K562 (cell line): ENCODE measurements at regions not wholly inside any gene's neighbourhood (a gene's known extent, or its start where the extent isn't known, plus 50 kb on each side); places are given as distances from the start of the nearest gene placed in this dataset.

ENCODE experiments used
- ATAC-seq: fragments of 200-7000 bp; cut with Tn5 transposase; 3 replicates; pipeline ENCODE4 v1.9.1; 2020; ENCODE audit warnings: moderate library complexity
- BruUV-seq: library from RNA; stranded (reverse); fragments of 400-500 nt; replicated peaks from 2 replicates; lab custom pipeline; 2021; lab: Mats Ljungman, UMichigan
- CTCF ChIA-PET: fragments of 300-600 bp; formaldehyde crosslinking; extraction: SDS; loops from one replicate; lab custom pipeline; 2021; ENCODE audit warnings: low intra/inter-chr PET ratio; lab: Yijun Ruan, JAX
- POLR2A ChIA-PET: fragments of 300-600, 350-650 bp; sonication (Branson Sonifier 250); formaldehyde crosslinking; extraction: SDS; loops from one replicate; lab custom pipeline; 2021; ENCODE audit warnings: antibody characterized with exemption, inconsistent platforms; lab: Yijun Ruan, JAX
- DNase-seq, 4 experiments: peaks; one replicate each; pipeline versions ENCODE4 v3.0.0 to v3.0.0-alpha.2; 2011 to 2018; ENCODE audit warnings: low spot score in 3 of 4, mixed read lengths in 3 of 4; ENCODE audit errors: extremely low read depth in 1 of 4
- FAIRE-seq: peaks from 2 replicates; lab custom pipeline; 2011; peaks lifted over from hg19 to GRCh38; lab: Jason Lieb, UNC
- H2AFZ ChIP-seq: 2 replicates; pipeline ENCODE4 v1.6.0; 2011; ENCODE audit warnings: low read depth, low read length, control low read depth, inconsistent platforms
- H3K27ac ChIP-seq: fragments of 200-600 bp; 3 replicates; pipeline ENCODE4 v1.8.0; 2011; ENCODE audit warnings: low read depth, mild to moderate bottlenecking, control low read depth, inconsistent platforms, low read length, moderate library complexity, mixed read lengths; ENCODE audit errors: extremely low read depth
- H3K27me3 ChIP-seq, 2 experiments: fragments of 300-600 bp in 1 of 2; 2 replicates in 1 of 2; 3 replicates in 1 of 2; pipeline versions ENCODE4 v1.6.0 to v1.8.0; 2011; ENCODE audit warnings: inconsistent platforms in 2 of 2, low read length in 2 of 2, mild to moderate bottlenecking in 1 of 2, mixed read lengths in 1 of 2, moderate library complexity in 1 of 2; ENCODE audit not compliant: control insufficient read depth in 2 of 2, insufficient read depth in 2 of 2
- H3K36me3 ChIP-seq: fragments of 300-600 bp; 3 replicates; pipeline ENCODE4 v1.8.0; 2011; ENCODE audit warnings: mild to moderate bottlenecking, low read length, inconsistent platforms; ENCODE audit not compliant: control insufficient read depth, insufficient read depth
- H3K4me1 ChIP-seq, 2 experiments: fragments of 200-600 bp in 1 of 2; replicated peaks in 1 of 2; 2 replicates in 1 of 2; 3 replicates in 1 of 2; pipeline versions ENCODE4 v1.5.1 to v1.8.0; 2011; ENCODE audit warnings: inconsistent platforms in 2 of 2, low read length in 2 of 2, mild to moderate bottlenecking in 1 of 2, mixed read lengths in 1 of 2, moderate library complexity in 1 of 2; ENCODE audit not compliant: control insufficient read depth in 2 of 2, insufficient read depth in 2 of 2
- H3K4me2 ChIP-seq: 2 replicates; pipeline ENCODE4 v1.6.1; 2011; ENCODE audit warnings: low read length, control low read depth, inconsistent platforms, mixed read lengths; ENCODE audit not compliant: insufficient read depth
- H3K4me3 ChIP-seq: fragments of 200-600 bp; sonication (generic), shearing (Covaris generic); 2 replicates; pipeline ENCODE4 v1.5.1; 2016; ENCODE audit warnings: control low read depth, inconsistent platforms
- H3K79me2 ChIP-seq: fragments of 200-600 bp; 3 replicates; pipeline ENCODE4 v1.8.0; 2011; ENCODE audit warnings: low read length, inconsistent platforms; ENCODE audit not compliant: control insufficient read depth, insufficient read depth
- H3K9ac ChIP-seq, 2 experiments: 2 replicates each; pipeline versions ENCODE4 v1.6.0 to v1.6.1; 2011; ENCODE audit warnings: low read depth in 2 of 2, low read length in 2 of 2, control low read depth in 1 of 2, inconsistent platforms in 1 of 2, mild to moderate bottlenecking in 1 of 2, mixed read lengths in 1 of 2; ENCODE audit not compliant: insufficient read depth in 1 of 2
- H3K9me1 ChIP-seq: one replicate; pipeline ENCODE4 v1.6.0; 2011; ENCODE audit warnings: inconsistent platforms, mild to moderate bottlenecking, low read length, moderate library complexity; ENCODE audit not compliant: control insufficient read depth, insufficient read depth
- H3K9me3 ChIP-seq: replicated peaks from 2 replicates; pipeline ENCODE4 v1.5.1; 2011; ENCODE audit warnings: low read depth, low read length, inconsistent platforms; ENCODE audit not compliant: control insufficient read depth, insufficient read depth
- H4K20me1 ChIP-seq: replicated peaks from 2 replicates; pipeline ENCODE4 v1.6.1; 2011; ENCODE audit warnings: low read length, inconsistent platforms, mixed read lengths; ENCODE audit not compliant: control insufficient read depth, insufficient read depth
- HDAC1 ChIP-seq, 2 experiments: fragments of 450-650 bp; IDR thresholded peaks; 2 replicates each; pipeline ENCODE4 v1.6.1; 2016 to 2017; ENCODE audit warnings: inconsistent platforms in 1 of 2, mild to moderate bottlenecking in 1 of 2, moderate library complexity in 1 of 2
- HDAC3 ChIP-seq: fragments of 450-650 bp; IDR thresholded peaks from 2 replicates; pipeline ENCODE4 v1.6.1; 2018; ENCODE audit warnings: borderline replicate concordance, mild to moderate bottlenecking, moderate library complexity; ENCODE audit not compliant: partially characterized antibody
- MYC ChIP-seq, 2 experiments: fragments of 250-450 bp in 1 of 2; sonication (Bioruptor Pico) in 1 of 2; IDR thresholded peaks; 2 replicates each; pipeline versions ENCODE4 v1.5.1 to v1.6.1; 2012 to 2021; ENCODE audit warnings: low read depth in 2 of 2, borderline replicate concordance in 1 of 2, improper control_type of control experiment in 1 of 2, low read length in 1 of 2, mild to moderate bottlenecking in 1 of 2, moderate library complexity in 1 of 2
- NFIC ChIP-seq: fragments of 450-650 bp; IDR thresholded peaks from 2 replicates; pipeline ENCODE4 v1.6.1; 2017; ENCODE audit warnings: mild to moderate bottlenecking, inconsistent platforms
- PHF20 ChIP-seq: fragments of 450-650 bp; IDR thresholded peaks from 2 replicates; pipeline ENCODE4 v1.6.1; 2018; ENCODE audit not compliant: partially characterized antibody
- ZNF134 ChIP-seq: fragments of 250-450 bp; sonication (Bioruptor Pico); conservative IDR thresholded peaks from 2 replicates; pipeline ENCODE4 v1.4.0; 2020
- WGBS: fragments of 100-300 bp; shearing (Covaris generic); methylation state at CpG from one replicate; pipeline ENCODE4 v1.1.6; 2016; ENCODE audit warnings: low coverage, mixed read lengths; ENCODE audit not compliant: insufficient coverage; ENCODE audit errors: missing lambda C conversion rate; 5-methylcytosine and 5-hydroxymethylcytosine counted together
- in situ Hi-C: fragments of 300-500 bp; cut with MboI; formaldehyde crosslinking; loops from 4 replicates; pipeline ENCODE4 v1.15.0; 2018; ENCODE audit warnings: inconsistent platforms, mixed read lengths
- intact Hi-C: fragments of 100-400 bp; cut with micrococcal nuclease; formaldehyde crosslinking; loops from 2 replicates; pipeline ENCODE4 v1.14.2; 2022
- TF ChIP-seq, protein P1 (sequence below), 2 experiments: fragments of 450-650 bp; IDR thresholded peaks; 2 replicates each; pipeline ENCODE4 v1.6.1; 2018; ENCODE audit warnings: mild to moderate bottlenecking in 2 of 2, low read depth in 1 of 2; ENCODE audit not compliant: partially characterized antibody in 2 of 2
- TF ChIP-seq, protein P2 (sequence below): fragments of 450-650 bp; formaldehyde crosslinking; IDR thresholded peaks from 2 replicates; pipeline ENCODE4 v1.4.0; 2020; ENCODE audit warnings: mild to moderate bottlenecking, moderate library complexity
- TF ChIP-seq, protein P3 (sequence below): IDR thresholded peaks from 2 replicates; pipeline ENCODE4 v1.6.1; 2011; ENCODE audit warnings: borderline replicate concordance, low read depth, mild to moderate bottlenecking, moderate library complexity, low read length; ENCODE audit not compliant: insufficient read depth, poor library complexity, severe bottlenecking

DNA sequence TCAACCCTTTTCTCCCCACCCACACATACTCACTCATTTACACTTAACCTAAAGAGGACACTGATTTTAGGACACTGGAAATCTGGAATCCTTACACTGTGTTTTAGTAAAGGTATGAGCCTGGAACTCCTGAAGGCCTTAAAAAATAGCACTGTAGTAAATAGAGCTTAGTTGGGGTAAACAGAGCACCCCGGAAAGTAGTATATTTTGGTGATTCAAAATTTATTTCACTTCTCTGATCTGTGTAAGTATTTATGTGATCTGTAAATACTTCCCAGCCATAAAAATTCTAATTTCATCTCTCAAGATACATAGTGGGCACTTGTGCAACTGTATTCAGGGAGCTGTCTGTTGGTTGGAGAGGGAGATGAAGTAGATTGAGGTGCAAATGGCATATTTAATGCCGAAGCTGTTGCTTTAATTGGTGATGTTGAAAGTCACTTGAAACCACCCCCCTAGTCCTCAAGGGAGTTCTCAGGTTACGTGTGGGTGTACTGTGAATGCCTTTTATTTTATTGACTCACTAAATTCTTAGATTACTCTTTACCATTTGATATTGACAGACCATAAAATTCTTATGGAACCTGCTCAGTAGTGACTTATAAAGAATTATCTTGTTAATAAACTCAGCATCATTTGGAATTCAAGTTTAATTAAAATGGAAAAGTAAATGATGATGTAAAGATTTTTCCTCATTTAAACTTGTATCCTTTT is 154.9 kb downstream of the SOX4 start:
- intact Hi-C loops (no loop called here), in situ Hi-C loops (no loop called here)
- H3K9me3 ChIP-seq, result no peaks in the 10 kb centered on the region
- H2AFZ ChIP-seq, result no peak overlapping the region
- DNase-seq (no peak), ATAC-seq (no peak), FAIRE-seq (no peak)
- no peaks in the 10 kb centered on the region for H4K20me1 ChIP-seq
- H3K27me3 ChIP-seq, result peaks cover 3 to 13% of the 10 kb centered on the region in 2 experiments; a peak in 3 of 5 replicates
- H3K4me1 ChIP-seq, result no peaks in the 10 kb centered on the region
- CTCF ChIA-PET, result no interaction called here
- whole genome bisulfite sequencing, result 1% methylated on average over 3 of the region's 3 CpGs
- H3K27ac ChIP-seq, result no peak overlapping the region
- BruUV-seq, result no TSS peak
- no peak overlapping the region for H3K9ac ChIP-seq
- TF ChIP-seq MYC (IDR thresholded peaks at IDR 0.05; ENCODE audit: low read depth, low read length), result no peak
- no peak for TF ChIP-seq MYC (CRISPR knock-in tag; IDR thresholded peaks at IDR 0.05; ENCODE audit: borderline replicate concordance, low read depth)
- TF ChIP-seq PHF20, result no peak
- TF ChIP-seq, protein P1, sequence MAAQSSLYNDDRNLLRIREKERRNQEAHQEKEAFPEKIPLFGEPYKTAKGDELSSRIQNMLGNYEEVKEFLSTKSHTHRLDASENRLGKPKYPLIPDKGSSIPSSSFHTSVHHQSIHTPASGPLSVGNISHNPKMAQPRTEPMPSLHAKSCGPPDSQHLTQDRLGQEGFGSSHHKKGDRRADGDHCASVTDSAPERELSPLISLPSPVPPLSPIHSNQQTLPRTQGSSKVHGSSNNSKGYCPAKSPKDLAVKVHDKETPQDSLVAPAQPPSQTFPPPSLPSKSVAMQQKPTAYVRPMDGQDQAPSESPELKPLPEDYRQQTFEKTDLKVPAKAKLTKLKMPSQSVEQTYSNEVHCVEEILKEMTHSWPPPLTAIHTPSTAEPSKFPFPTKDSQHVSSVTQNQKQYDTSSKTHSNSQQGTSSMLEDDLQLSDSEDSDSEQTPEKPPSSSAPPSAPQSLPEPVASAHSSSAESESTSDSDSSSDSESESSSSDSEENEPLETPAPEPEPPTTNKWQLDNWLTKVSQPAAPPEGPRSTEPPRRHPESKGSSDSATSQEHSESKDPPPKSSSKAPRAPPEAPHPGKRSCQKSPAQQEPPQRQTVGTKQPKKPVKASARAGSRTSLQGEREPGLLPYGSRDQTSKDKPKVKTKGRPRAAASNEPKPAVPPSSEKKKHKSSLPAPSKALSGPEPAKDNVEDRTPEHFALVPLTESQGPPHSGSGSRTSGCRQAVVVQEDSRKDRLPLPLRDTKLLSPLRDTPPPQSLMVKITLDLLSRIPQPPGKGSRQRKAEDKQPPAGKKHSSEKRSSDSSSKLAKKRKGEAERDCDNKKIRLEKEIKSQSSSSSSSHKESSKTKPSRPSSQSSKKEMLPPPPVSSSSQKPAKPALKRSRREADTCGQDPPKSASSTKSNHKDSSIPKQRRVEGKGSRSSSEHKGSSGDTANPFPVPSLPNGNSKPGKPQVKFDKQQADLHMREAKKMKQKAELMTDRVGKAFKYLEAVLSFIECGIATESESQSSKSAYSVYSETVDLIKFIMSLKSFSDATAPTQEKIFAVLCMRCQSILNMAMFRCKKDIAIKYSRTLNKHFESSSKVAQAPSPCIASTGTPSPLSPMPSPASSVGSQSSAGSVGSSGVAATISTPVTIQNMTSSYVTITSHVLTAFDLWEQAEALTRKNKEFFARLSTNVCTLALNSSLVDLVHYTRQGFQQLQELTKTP (IDR thresholded peaks at IDR 0.05; ENCODE audit: low read depth in 1 of 2, partially characterized antibody in 2 of 2), result no peak
- no peak for TF ChIP-seq ZNF134
- no peak for TF ChIP-seq HDAC1 (IDR thresholded peaks at IDR 0.05)
- TF ChIP-seq, protein P2, sequence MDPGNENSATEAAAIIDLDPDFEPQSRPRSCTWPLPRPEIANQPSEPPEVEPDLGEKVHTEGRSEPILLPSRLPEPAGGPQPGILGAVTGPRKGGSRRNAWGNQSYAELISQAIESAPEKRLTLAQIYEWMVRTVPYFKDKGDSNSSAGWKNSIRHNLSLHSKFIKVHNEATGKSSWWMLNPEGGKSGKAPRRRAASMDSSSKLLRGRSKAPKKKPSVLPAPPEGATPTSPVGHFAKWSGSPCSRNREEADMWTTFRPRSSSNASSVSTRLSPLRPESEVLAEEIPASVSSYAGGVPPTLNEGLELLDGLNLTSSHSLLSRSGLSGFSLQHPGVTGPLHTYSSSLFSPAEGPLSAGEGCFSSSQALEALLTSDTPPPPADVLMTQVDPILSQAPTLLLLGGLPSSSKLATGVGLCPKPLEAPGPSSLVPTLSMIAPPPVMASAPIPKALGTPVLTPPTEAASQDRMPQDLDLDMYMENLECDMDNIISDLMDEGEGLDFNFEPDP (CRISPR knock-in tag), result no peak
- no peak for TF ChIP-seq NFIC
- no peak for TF ChIP-seq HDAC3
- TF ChIP-seq, protein P3, sequence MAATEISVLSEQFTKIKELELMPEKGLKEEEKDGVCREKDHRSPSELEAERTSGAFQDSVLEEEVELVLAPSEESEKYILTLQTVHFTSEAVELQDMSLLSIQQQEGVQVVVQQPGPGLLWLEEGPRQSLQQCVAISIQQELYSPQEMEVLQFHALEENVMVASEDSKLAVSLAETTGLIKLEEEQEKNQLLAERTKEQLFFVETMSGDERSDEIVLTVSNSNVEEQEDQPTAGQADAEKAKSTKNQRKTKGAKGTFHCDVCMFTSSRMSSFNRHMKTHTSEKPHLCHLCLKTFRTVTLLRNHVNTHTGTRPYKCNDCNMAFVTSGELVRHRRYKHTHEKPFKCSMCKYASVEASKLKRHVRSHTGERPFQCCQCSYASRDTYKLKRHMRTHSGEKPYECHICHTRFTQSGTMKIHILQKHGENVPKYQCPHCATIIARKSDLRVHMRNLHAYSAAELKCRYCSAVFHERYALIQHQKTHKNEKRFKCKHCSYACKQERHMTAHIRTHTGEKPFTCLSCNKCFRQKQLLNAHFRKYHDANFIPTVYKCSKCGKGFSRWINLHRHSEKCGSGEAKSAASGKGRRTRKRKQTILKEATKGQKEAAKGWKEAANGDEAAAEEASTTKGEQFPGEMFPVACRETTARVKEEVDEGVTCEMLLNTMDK, result no peak
- no peak overlapping the region for H3K4me2 ChIP-seq
- no peaks in the 10 kb centered on the region for H3K36me3 ChIP-seq
- no peaks in the 10 kb centered on the region for H3K79me2 ChIP-seq
- H3K9me1 ChIP-seq, result no peaks in the 10 kb centered on the region
- H3K4me3 ChIP-seq, result no peak overlapping the region
- POLR2A ChIA-PET, result interaction anchor here (0.9 kb wide), 1 partner anchor 11 kb away, joined by 5 read pairs; no protein-coding TSS in a partner anchor
